HCT116 (cell line): ENCODE measurements at regions not wholly inside any gene's neighbourhood (a gene's known extent, or its start where the extent isn't known, plus 50 kb on each side); places are given as distances from the start of the nearest gene placed in this dataset.

Experiments used
- ATAC-seq: fragments of 200-7000 bp; cut with Tn5 transposase; 2 replicates; pipeline ENCODE4 v1.9.1; 2020; ENCODE audit warnings: mild to moderate bottlenecking, moderate library complexity
- BruUV-seq: library from RNA; stranded (reverse); fragments of 400-500 nt; replicated peaks from 2 replicates; lab custom pipeline; 2021; lab: Mats Ljungman, UMichigan
- CTCF ChIA-PET: fragments of 300-600 bp; sonication (Branson Sonifier 250); formaldehyde crosslinking; loops from one replicate; lab custom pipeline; 2021; ENCODE audit warnings: antibody characterized with exemption; lab: Charles Lee
- POLR2A ChIA-PET: fragments of 300-600, 350-600 bp; sonication (Branson Sonifier 250); formaldehyde crosslinking; loops from one replicate; lab custom pipeline; 2021; ENCODE audit warnings: antibody characterized with exemption; lab: Charles Lee
- RAD21 ChIA-PET, 2 experiments: fragments of 300-600 bp; sonication (Branson Sonifier 250); formaldehyde crosslinking; loops; one replicate each; lab custom pipeline; 2023; ENCODE audit warnings: low total read pairs in 2 of 2; ENCODE audit not compliant: uncharacterized antibody in 2 of 2, unreplicated experiment in 2 of 2, low non-redundant PET in 1 of 2; lab: Charles Lee
- DNase-seq: peaks from one replicate; pipeline ENCODE4 v3.0.0-alpha.2; 2010; ENCODE audit warnings: low read depth, low spot score
- H2AFZ ChIP-seq: fragments of 200-600 bp; shearing (Covaris generic), sonication (generic); 2 replicates; pipeline ENCODE4 v1.6.1; 2017; ENCODE audit warnings: low read depth, mixed run types, mixed read lengths, antibody characterized with exemption, low read length; ENCODE audit not compliant: poor library complexity, severe bottlenecking
- H3K27ac ChIP-seq: 2 replicates; pipeline ENCODE4 v1.5.1; 2012; ENCODE audit warnings: low read depth, low read length
- H3K27me3 ChIP-seq: fragments of 200-600 bp; sonication (generic); 2 replicates; pipeline ENCODE4 v1.6.1; 2016; ENCODE audit warnings: mixed run types, low read length, mixed read lengths; ENCODE audit not compliant: insufficient read depth
- H3K36me3 ChIP-seq, 2 experiments: fragments of 200-500 bp in 1 of 2; fragments of 200-600 bp in 1 of 2; sonication (Bioruptor generic) in 1 of 2; sonication (generic) in 1 of 2; 2 replicates each; pipeline versions ENCODE4 v1.5.1 to v1.6.1; 2014 to 2016; ENCODE audit warnings: low read length in 2 of 2, inconsistent platforms in 1 of 2, mixed read lengths in 1 of 2, mixed run types in 1 of 2; ENCODE audit not compliant: insufficient read depth in 2 of 2, control insufficient read depth in 1 of 2
- H3K4me1 ChIP-seq, 2 experiments: fragments of 200-600 bp in 1 of 2; sonication (generic) in 1 of 2; 2 replicates each; pipeline versions ENCODE4 v1.5.1 to v1.6.1; 2012 to 2017; ENCODE audit warnings: low read length in 2 of 2, inconsistent platforms in 1 of 2, mild to moderate bottlenecking in 1 of 2, mixed read lengths in 1 of 2, mixed run types in 1 of 2, moderate library complexity in 1 of 2; ENCODE audit not compliant: insufficient read depth in 2 of 2, control insufficient read depth in 1 of 2
- H3K4me2 ChIP-seq: fragments of 200-600 bp; sonication (generic); 2 replicates; pipeline ENCODE4 v1.6.1; 2017; ENCODE audit warnings: mixed run types, low read length, mixed read lengths
- H3K4me3 ChIP-seq, 2 experiments: fragments of 200-600 bp in 1 of 2; sonication (generic) in 1 of 2; replicated peaks in 1 of 2; 2 replicates each; pipeline ENCODE4 v1.5.1; 2011 to 2016; ENCODE audit warnings: low read length in 2 of 2, control low read depth in 1 of 2, low read depth in 1 of 2, mild to moderate bottlenecking in 1 of 2, mixed read lengths in 1 of 2, mixed run types in 1 of 2
- H3K79me2 ChIP-seq: fragments of 200-600 bp; sonication (generic); 2 replicates; pipeline ENCODE4 v1.6.1; 2017; ENCODE audit warnings: mild to moderate bottlenecking, mixed run types, low read length, moderate library complexity, mixed read lengths; ENCODE audit not compliant: insufficient read depth
- H3K9ac ChIP-seq: fragments of 200-600 bp; sonication (generic); 2 replicates; pipeline ENCODE4 v1.6.1; 2016; ENCODE audit warnings: low read length, mixed read lengths
- H3K9me2 ChIP-seq: fragments of 200-600 bp; sonication (generic), shearing (Covaris generic); 2 replicates; pipeline ENCODE4 v1.6.1; 2017; ENCODE audit warnings: mixed run types, mild to moderate bottlenecking, moderate library complexity; ENCODE audit not compliant: insufficient read depth
- H3K9me3 ChIP-seq, 2 experiments: fragments of 200-500 bp in 1 of 2; fragments of 200-600 bp in 1 of 2; sonication (Bioruptor generic) in 1 of 2; sonication (generic) in 1 of 2; 2 replicates each; pipeline ENCODE4 v1.6.1; 2014 to 2017; ENCODE audit warnings: low read length in 2 of 2, mixed read lengths in 2 of 2, inconsistent platforms in 1 of 2, low read depth in 1 of 2, mild to moderate bottlenecking in 1 of 2, mixed run types in 1 of 2, moderate library complexity in 1 of 2; ENCODE audit not compliant: control insufficient read depth in 1 of 2, insufficient read depth in 1 of 2
- H4K20me1 ChIP-seq: fragments of 200-600 bp; sonication (generic), shearing (Covaris generic); 2 replicates; pipeline ENCODE4 v1.6.1; 2017; ENCODE audit warnings: mixed run types, mild to moderate bottlenecking, moderate library complexity; ENCODE audit not compliant: insufficient read depth
- CBX3 ChIP-seq: IDR thresholded peaks from 2 replicates; pipeline ENCODE4 v1.6.1; 2012; ENCODE audit warnings: low read depth
- EGR1 ChIP-seq: IDR thresholded peaks from 2 replicates; pipeline ENCODE4 v1.6.1; 2012; ENCODE audit warnings: low read depth
- ELF1 ChIP-seq: IDR thresholded peaks from 2 replicates; pipeline ENCODE4 v1.6.1; 2012; ENCODE audit warnings: low read depth, borderline replicate concordance
- EZH2phosphoT487 ChIP-seq: fragments of 200-600 bp; IDR thresholded peaks from 2 replicates; pipeline ENCODE4 v1.6.1; 2018; ENCODE audit warnings: antibody characterized with exemption, borderline replicate concordance
- FOSL1 ChIP-seq: IDR thresholded peaks from 2 replicates; pipeline ENCODE4 v1.6.1; 2012; ENCODE audit warnings: low read depth
- POLR2A ChIP-seq: IDR thresholded peaks from 2 replicates; pipeline ENCODE4 v1.7.0; 2011; ENCODE audit warnings: borderline replicate concordance; ENCODE audit not compliant: insufficient read depth, insufficient read length; ENCODE audit errors: extremely low read depth
- POLR2AphosphoS5 ChIP-seq: IDR thresholded peaks from 2 replicates; pipeline ENCODE4 v1.6.1; 2011; ENCODE audit warnings: mild to moderate bottlenecking, low read depth, low read length, moderate library complexity
- RAD21 ChIP-seq: IDR thresholded peaks from 2 replicates; pipeline ENCODE4 v1.6.1; 2012; ENCODE audit warnings: low read depth, mild to moderate bottlenecking
- SIN3A ChIP-seq: IDR thresholded peaks from 2 replicates; pipeline ENCODE4 v1.6.1; 2012; ENCODE audit warnings: low read depth
- SP1 ChIP-seq: IDR thresholded peaks from 2 replicates; pipeline ENCODE4 v1.6.1; 2012; ENCODE audit warnings: low read depth
- SRF ChIP-seq: IDR thresholded peaks from 2 replicates; pipeline ENCODE4 v1.6.1; 2012; ENCODE audit warnings: low read depth
- TCF7L2 ChIP-seq: IDR thresholded peaks from 2 replicates; pipeline ENCODE4 v1.7.0; 2011; ENCODE audit warnings: borderline replicate concordance, inconsistent platforms; ENCODE audit not compliant: insufficient read depth, insufficient read length; ENCODE audit errors: extremely low read depth
- YY1 ChIP-seq: IDR thresholded peaks from 2 replicates; pipeline ENCODE4 v1.6.1; 2011; ENCODE audit warnings: low read length, low read depth, moderate library complexity, mild to moderate bottlenecking; ENCODE audit not compliant: insufficient replicate concordance; ENCODE audit errors: extremely low read depth
- ZNF274 ChIP-seq: fragments of 200-500 bp; sonication (Bioruptor generic); IDR thresholded peaks from 2 replicates; pipeline ENCODE4 v1.6.1; 2014; ENCODE audit warnings: mild to moderate bottlenecking, low read depth, low read length, inconsistent platforms
- intact Hi-C: fragments of 100-400 bp; cut with micrococcal nuclease; formaldehyde crosslinking; loops from 2 replicates; pipeline ENCODE4 v1.10.0; 2022
- TF ChIP-seq, protein P1 (sequence below): IDR thresholded peaks from 2 replicates; pipeline ENCODE4 v1.6.1; 2012
- TF ChIP-seq, protein P2 (sequence below): IDR thresholded peaks from 2 replicates; pipeline ENCODE4 v1.6.1; 2012; ENCODE audit warnings: low read depth
- TF ChIP-seq, protein P3 (sequence below), 3 experiments: fragments of 200-600 bp in 1 of 3; sonication (generic) in 1 of 3; IDR thresholded peaks in 2 of 3; conservative IDR thresholded peaks in 1 of 3; 2 replicates each; pipeline ENCODE4 v1.5.1; 2012 to 2017; ENCODE audit warnings: low read depth in 2 of 3, low read length in 2 of 3, antibody characterized with exemption in 1 of 3, borderline replicate concordance in 1 of 3, control low read depth in 1 of 3, mild to moderate bottlenecking in 1 of 3, mixed read lengths in 1 of 3, mixed run types in 1 of 3, moderate library complexity in 1 of 3; ENCODE audit not compliant: insufficient read depth in 1 of 3

DNA sequence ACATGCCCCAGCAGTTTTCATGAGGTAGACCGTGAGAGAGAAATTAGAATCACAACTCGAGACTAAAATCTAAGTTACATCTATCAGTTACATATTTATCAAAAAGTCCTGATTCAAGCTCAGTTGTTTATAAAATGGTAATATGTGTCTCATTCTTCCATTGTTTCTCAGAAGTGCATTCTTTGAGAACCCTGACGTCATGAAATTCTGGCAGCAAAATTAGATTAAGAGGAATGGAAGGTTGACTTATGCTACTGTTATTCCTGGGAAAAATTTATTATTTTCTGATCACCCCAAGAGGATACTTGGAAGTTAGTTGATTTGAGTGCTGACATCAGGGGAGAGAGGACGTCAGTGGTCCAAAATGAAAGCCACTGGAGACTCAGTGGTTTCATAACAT lies 1864.8 kb upstream of the LRRTM1 start:
- H3K36me3 ChIP-seq, result no peaks in the 10 kb centered on the region
- no peak overlapping the region for H3K9ac ChIP-seq
- RAD21 ChIA-PET, result no interaction called here
- POLR2A ChIA-PET, result no interaction called here
- ATAC-seq (no peak), DNase-seq (no peak)
- H2AFZ ChIP-seq, result no peak overlapping the region
- H3K4me3 ChIP-seq, result no peak overlapping the region
- TF ChIP-seq YY1 (no peak), SIN3A (no peak), SP1 (no peak), TCF7L2 (no peak), FOSL1 (no peak)
- no peak overlapping the region for H3K4me2 ChIP-seq
- no peak overlapping the region for H3K27ac ChIP-seq
- intact Hi-C loops, result no loop called here
- H3K27me3 ChIP-seq, result no peaks in the 10 kb centered on the region
- H3K9me3 ChIP-seq, result no peaks in the 10 kb centered on the region
- H3K79me2 ChIP-seq, result no peaks in the 10 kb centered on the region
- no peaks in the 10 kb centered on the region for H3K9me2 ChIP-seq
- CTCF ChIA-PET, result no interaction called here
- H4K20me1 ChIP-seq, result no peaks in the 10 kb centered on the region
- H3K4me1 ChIP-seq, result no peaks in the 10 kb centered on the region
- BruUV-seq, result no TSS peak

DNA sequence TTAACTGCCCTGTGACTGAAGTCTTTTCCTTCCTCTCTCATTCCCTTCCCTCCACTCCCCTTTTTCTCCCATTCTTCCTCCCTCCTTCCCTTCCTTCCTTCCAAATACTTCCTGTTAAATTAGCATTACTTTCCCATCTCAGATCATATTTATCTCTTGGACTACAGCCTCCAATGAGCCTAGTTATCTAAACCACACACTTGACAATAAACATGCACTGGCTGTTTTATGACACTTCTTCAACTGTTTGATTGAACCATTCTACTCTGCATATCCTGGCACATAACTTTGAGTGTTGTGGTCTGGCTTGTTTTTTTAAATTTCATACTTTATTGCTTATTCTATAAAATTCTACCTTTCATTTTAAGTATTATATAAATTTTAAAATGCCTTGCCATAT lies 1860.8 kb upstream of the LRRTM1 start:
- Histone ChIP-seq H3K9me2 (no peaks in the 10 kb centered on the region), H3K4me1 (no peaks in the 10 kb centered on the region), H3K36me3 (no peaks in the 10 kb centered on the region), H3K9me3 (no peaks in the 10 kb centered on the region), H3K4me2 (no peak overlapping the region), H3K4me3 (no peak overlapping the region), H3K27me3 (no peaks in the 10 kb centered on the region), H3K79me2 (no peaks in the 10 kb centered on the region), H4K20me1 (no peaks in the 10 kb centered on the region), H2AFZ (no peak overlapping the region), H3K27ac (no peak overlapping the region), H3K9ac (no peak overlapping the region)
- DNase-seq (no peak), ATAC-seq (no peak)
- ChIA-PET POLR2A (no interaction called here), RAD21 (no interaction called here), CTCF (no interaction called here)
- BruUV-seq, result no TSS peak
- intact Hi-C loops, result no loop called here
- TF ChIP-seq, protein P1, sequence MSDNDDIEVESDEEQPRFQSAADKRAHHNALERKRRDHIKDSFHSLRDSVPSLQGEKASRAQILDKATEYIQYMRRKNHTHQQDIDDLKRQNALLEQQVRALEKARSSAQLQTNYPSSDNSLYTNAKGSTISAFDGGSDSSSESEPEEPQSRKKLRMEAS, result no peak
- TF ChIP-seq, protein P2, sequence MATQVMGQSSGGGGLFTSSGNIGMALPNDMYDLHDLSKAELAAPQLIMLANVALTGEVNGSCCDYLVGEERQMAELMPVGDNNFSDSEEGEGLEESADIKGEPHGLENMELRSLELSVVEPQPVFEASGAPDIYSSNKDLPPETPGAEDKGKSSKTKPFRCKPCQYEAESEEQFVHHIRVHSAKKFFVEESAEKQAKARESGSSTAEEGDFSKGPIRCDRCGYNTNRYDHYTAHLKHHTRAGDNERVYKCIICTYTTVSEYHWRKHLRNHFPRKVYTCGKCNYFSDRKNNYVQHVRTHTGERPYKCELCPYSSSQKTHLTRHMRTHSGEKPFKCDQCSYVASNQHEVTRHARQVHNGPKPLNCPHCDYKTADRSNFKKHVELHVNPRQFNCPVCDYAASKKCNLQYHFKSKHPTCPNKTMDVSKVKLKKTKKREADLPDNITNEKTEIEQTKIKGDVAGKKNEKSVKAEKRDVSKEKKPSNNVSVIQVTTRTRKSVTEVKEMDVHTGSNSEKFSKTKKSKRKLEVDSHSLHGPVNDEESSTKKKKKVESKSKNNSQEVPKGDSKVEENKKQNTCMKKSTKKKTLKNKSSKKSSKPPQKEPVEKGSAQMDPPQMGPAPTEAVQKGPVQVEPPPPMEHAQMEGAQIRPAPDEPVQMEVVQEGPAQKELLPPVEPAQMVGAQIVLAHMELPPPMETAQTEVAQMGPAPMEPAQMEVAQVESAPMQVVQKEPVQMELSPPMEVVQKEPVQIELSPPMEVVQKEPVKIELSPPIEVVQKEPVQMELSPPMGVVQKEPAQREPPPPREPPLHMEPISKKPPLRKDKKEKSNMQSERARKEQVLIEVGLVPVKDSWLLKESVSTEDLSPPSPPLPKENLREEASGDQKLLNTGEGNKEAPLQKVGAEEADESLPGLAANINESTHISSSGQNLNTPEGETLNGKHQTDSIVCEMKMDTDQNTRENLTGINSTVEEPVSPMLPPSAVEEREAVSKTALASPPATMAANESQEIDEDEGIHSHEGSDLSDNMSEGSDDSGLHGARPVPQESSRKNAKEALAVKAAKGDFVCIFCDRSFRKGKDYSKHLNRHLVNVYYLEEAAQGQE, result no peak
- TF ChIP-seq ELF1 (no peak), SRF (no peak), POLR2AphosphoS5 (no peak), RAD21 (no peak), ZNF274 (no peak), YY1 (no peak), EZH2phosphoT487 (no peak), SP1 (no peak), SIN3A (no peak), EGR1 (no peak), CBX3 (no peak), POLR2A (no peak), FOSL1 (no peak)
- TF ChIP-seq, protein P3, sequence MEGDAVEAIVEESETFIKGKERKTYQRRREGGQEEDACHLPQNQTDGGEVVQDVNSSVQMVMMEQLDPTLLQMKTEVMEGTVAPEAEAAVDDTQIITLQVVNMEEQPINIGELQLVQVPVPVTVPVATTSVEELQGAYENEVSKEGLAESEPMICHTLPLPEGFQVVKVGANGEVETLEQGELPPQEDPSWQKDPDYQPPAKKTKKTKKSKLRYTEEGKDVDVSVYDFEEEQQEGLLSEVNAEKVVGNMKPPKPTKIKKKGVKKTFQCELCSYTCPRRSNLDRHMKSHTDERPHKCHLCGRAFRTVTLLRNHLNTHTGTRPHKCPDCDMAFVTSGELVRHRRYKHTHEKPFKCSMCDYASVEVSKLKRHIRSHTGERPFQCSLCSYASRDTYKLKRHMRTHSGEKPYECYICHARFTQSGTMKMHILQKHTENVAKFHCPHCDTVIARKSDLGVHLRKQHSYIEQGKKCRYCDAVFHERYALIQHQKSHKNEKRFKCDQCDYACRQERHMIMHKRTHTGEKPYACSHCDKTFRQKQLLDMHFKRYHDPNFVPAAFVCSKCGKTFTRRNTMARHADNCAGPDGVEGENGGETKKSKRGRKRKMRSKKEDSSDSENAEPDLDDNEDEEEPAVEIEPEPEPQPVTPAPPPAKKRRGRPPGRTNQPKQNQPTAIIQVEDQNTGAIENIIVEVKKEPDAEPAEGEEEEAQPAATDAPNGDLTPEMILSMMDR (IDR thresholded peaks at IDR 0.05 in 2 of 3, conservative IDR thresholded peaks at IDR 0.05 in 1 of 3; ENCODE audit: borderline replicate concordance in 1 of 3, insufficient read depth in 1 of 3, low read depth in 2 of 3, low read length in 2 of 3), result no peak
